Neutrophil (primary cell): ENCODE measurements at regions not wholly inside any gene's neighbourhood (a gene's known extent, or its start where the extent isn't known, plus 50 kb on each side); places are given as distances from the start of the nearest gene placed in this dataset.

Source experiments
- H3K27ac ChIP-seq: fragments of 200-600 bp; sonication (generic); 2 replicates; pipeline ENCODE4 v1.5.1; 2016; ENCODE audit warnings: mild to moderate bottlenecking, moderate library complexity
- H3K27me3 ChIP-seq: fragments of 200-600 bp; sonication (generic); 2 replicates; pipeline ENCODE4 v1.6.0; 2016; ENCODE audit warnings: mild to moderate bottlenecking
- H3K36me3 ChIP-seq: fragments of 200-600 bp; sonication (generic); 2 replicates; pipeline ENCODE4 v1.5.1; 2017
- H3K4me1 ChIP-seq, 2 experiments: fragments of 200-600 bp in 1 of 2; sonication (generic) in 1 of 2; 1 replicate in 1 of 2; 2 replicates in 1 of 2; pipeline versions ENCODE4 v1.5.1 to v1.6.1; 2013 to 2016; ENCODE audit warnings: low read depth in 1 of 2, low read length in 1 of 2, mild to moderate bottlenecking in 1 of 2, moderate library complexity in 1 of 2; ENCODE audit not compliant: control insufficient read depth in 1 of 2, insufficient read depth in 1 of 2
- H3K4me3 ChIP-seq, 2 experiments: fragments of 200-600 bp in 1 of 2; sonication (generic) in 1 of 2; 1 replicate in 1 of 2; 2 replicates in 1 of 2; pipeline ENCODE4 v1.5.1; 2013 to 2016; ENCODE audit warnings: low read depth in 1 of 2, low read length in 1 of 2, mild to moderate bottlenecking in 1 of 2, moderate library complexity in 1 of 2
- H3K9me3 ChIP-seq: fragments of 200-600 bp; sonication (generic); 2 replicates; pipeline ENCODE4 v1.5.1; 2016
- TF ChIP-seq, protein P1 (sequence below): fragments of 200-600 bp; sonication (generic); IDR thresholded peaks from 2 replicates; pipeline ENCODE4 v1.5.1; 2016; ENCODE audit warnings: antibody characterized with exemption

DNA sequence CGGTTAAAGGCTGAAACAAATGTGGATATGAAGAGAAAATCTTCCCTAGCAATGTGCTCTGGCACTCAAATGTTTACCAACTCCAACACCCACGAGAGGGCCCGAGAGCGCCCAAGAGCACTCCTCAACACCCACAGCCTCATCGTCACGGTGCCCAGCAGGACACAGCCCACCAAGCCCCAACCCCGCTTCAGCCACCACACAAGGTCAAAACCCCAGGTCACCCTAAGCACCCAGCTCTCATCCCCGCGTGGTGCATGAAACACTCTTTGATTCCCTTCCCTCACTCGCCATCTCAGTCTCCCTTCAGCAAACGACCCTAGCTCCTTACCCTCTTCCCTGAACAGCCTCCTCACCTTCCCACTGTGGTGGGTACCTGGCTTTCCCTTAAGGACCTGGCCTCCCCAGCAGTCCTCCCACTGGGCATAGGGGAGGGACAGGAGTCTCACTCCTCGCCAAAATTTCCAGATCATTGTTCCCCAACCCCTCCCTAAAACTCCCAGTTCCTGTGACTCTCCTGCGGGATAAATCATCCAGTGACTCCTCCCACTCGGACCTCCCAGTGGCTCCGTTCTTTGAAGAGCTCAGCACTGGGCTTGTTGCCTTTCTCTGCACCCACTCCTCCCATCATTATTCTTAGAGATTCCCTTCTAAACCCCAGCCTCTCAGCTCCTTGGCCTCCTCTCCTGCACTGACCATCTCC, 170.4 kb upstream of the SYT6 start:
- Histone ChIP-seq H3K4me1 (no peaks in the 10 kb centered on the region), H3K27ac (no peak overlapping the region), H3K36me3 (no peaks in the 10 kb centered on the region), H3K9me3 (no peaks in the 10 kb centered on the region), H3K27me3 (peaks cover 23% of the 10 kb centered on the region), H3K4me3 (no peak overlapping the region)
- TF ChIP-seq, protein P1, sequence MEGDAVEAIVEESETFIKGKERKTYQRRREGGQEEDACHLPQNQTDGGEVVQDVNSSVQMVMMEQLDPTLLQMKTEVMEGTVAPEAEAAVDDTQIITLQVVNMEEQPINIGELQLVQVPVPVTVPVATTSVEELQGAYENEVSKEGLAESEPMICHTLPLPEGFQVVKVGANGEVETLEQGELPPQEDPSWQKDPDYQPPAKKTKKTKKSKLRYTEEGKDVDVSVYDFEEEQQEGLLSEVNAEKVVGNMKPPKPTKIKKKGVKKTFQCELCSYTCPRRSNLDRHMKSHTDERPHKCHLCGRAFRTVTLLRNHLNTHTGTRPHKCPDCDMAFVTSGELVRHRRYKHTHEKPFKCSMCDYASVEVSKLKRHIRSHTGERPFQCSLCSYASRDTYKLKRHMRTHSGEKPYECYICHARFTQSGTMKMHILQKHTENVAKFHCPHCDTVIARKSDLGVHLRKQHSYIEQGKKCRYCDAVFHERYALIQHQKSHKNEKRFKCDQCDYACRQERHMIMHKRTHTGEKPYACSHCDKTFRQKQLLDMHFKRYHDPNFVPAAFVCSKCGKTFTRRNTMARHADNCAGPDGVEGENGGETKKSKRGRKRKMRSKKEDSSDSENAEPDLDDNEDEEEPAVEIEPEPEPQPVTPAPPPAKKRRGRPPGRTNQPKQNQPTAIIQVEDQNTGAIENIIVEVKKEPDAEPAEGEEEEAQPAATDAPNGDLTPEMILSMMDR, result no peak

DNA sequence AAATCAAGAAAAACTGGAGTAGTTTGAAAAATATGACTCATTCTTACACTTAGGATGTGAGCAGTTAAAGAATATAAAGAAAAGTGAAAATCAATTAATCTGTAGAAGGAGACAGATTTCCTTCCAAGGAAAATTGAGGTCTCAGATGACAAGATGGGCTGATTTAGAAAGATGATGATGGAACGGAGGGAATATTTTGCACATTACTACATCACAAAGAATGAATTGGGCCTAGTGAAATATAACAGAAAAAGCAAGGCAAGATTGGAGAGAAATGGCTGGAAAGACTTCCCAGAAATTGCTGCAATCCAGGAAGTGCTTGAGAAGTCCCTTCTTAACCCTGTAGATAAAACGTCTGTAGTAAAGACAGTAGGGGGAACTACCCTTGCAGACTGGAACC, 169.1 kb upstream of the SYT6 start:
- TF ChIP-seq, protein P1, result no peak
- no peak overlapping the region for H3K4me3 ChIP-seq
- H3K27ac ChIP-seq, result no peak overlapping the region
- H3K27me3 ChIP-seq, result peaks cover 19% of the 10 kb centered on the region
- H3K36me3 ChIP-seq, result no peaks in the 10 kb centered on the region
- H3K4me1 ChIP-seq, result no peaks in the 10 kb centered on the region
- no peaks in the 10 kb centered on the region for H3K9me3 ChIP-seq

DNA sequence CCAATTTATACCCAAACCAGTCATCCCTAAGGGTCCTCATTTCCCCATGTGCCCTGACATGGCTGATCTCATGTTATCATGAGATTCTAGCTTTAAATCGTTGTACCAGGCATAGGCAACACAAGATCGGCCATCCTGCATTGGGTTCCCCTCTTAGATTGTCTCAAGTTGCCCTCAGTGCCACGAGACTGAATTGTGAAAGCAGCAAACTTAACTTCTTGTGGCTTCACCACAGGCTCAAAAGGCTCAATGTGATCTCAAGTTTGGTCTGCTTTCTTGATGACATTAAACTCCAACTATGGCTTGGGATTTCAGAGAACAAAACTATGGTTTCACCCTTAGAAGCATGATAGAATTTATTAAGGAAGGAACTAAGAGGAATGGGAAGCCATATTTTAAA, 168.5 kb upstream of the SYT6 start:
- Histone ChIP-seq H3K4me1 (no peaks in the 10 kb centered on the region), H3K36me3 (no peaks in the 10 kb centered on the region), H3K27me3 (peaks cover 24% of the 10 kb centered on the region), H3K4me3 (no peak overlapping the region), H3K27ac (no peak overlapping the region), H3K9me3 (no peaks in the 10 kb centered on the region)
- TF ChIP-seq, protein P1, result no peak

DNA sequence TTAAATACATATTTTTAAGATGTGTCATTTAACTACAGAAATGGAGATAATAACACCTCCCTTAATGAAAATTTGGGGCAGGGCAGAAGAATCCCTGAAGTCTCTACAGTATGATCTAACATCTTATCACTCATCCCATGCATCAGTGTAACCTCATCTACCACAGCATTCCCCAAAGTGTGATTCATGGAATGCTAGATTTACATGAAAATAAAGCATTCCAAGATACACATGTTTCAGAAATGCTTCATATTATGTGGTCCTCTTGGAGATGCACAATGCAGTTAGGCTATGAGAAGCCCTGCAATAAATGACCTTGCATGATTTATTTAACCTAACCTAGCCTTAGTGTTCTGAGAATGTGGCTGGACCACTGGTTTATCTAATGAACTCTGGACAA, 166.9 kb upstream of the SYT6 start:
- no peaks in the 10 kb centered on the region for H3K36me3 ChIP-seq
- H3K27ac ChIP-seq, result no peak overlapping the region
- H3K9me3 ChIP-seq, result no peaks in the 10 kb centered on the region
- no peak overlapping the region for H3K4me3 ChIP-seq
- TF ChIP-seq, protein P1, result no peak
- H3K27me3 ChIP-seq, result peaks cover 21% of the 10 kb centered on the region
- no peaks in the 10 kb centered on the region for H3K4me1 ChIP-seq

DNA sequence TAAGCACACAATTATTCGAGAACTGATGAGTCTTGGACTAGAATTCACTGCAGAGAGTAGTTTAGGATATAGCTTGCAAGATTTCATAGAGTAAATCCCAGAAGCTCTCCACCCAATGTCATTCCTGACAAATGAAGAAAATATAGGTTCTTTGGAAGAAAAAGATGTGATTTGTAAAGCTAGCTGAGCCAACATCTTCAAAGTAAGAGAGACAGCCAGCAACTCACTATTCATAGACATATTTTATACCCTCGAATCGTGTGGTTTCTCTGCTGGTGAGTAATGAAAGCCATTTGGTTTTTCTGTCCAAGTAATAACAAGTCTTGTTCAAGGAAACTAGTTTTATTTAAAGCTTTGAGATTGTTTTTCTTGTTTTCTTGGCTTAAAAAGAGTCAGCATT, 165.7 kb upstream of the SYT6 start:
- Histone ChIP-seq H3K36me3 (no peaks in the 10 kb centered on the region), H3K4me1 (no peaks in the 10 kb centered on the region), H3K9me3 (no peaks in the 10 kb centered on the region), H3K27ac (no peak overlapping the region), H3K4me3 (no peak overlapping the region), H3K27me3 (peaks cover 21% of the 10 kb centered on the region)
- TF ChIP-seq, protein P1, result no peak
